Activated CD4-positive, alpha-beta T cell treated with anti-CD3 and anti-CD28 coated beads for 4 hours (primary cell): ENCODE measurements at regions not wholly inside any gene's neighbourhood (a gene's known extent, or its start where the extent isn't known, plus 50 kb on each side); places are given as distances from the start of the nearest gene placed in this dataset.

Experiments used
- DNase-seq, 2 donors: peaks; one replicate each; pipeline ENCODE4 v3.0.0-alpha.2; 2020

- DNase-seq = no peak
These were observed 691.1 kb downstream of the UQCRFS1 start for GRCh38 chr19:28521614-28522544.

- DNase-seq = no peak
These were observed 691.9 kb downstream of the UQCRFS1 start for GRCh38 chr19:28520998-28521568.

GRCh38 chr19:28519952-28520861 lies 692.7 kb downstream of the UQCRFS1 start:
- DNase-seq = no peak

GRCh38 chr19:28519218-28519779 lies 693.7 kb downstream of the UQCRFS1 start:
- no peak for DNase-seq

GRCh38 chr19:28516415-28516872 lies 696.5 kb downstream of the UQCRFS1 start:
- DNase-seq = no peak

GRCh38 chr19:28514166-28514565 lies 698.8 kb downstream of the UQCRFS1 start:
- no peak for DNase-seq

- no peak for DNase-seq
These were observed 701.3 kb downstream of the UQCRFS1 start for GRCh38 chr19:28511655-28512054.

- DNase-seq = no peak
These were observed 703.7 kb downstream of the UQCRFS1 start for GRCh38 chr19:28509079-28509895.

GRCh38 chr19:28508666-28509065 lies 704.3 kb downstream of the UQCRFS1 start:
- no peak for DNase-seq

GRCh38 chr19:28505933-28506332 lies 707.0 kb downstream of the UQCRFS1 start:
- no peak for DNase-seq

GRCh38 chr19:28505134-28505533 lies 707.8 kb downstream of the UQCRFS1 start:
- no peak for DNase-seq

GRCh38 chr19:28504727-28505126 lies 708.2 kb downstream of the UQCRFS1 start:
- DNase-seq = no peak

- no peak for DNase-seq
These were observed 708.8 kb downstream of the UQCRFS1 start for GRCh38 chr19:28504139-28504538.

- no peak for DNase-seq
These were observed 709.8 kb downstream of the UQCRFS1 start for GRCh38 chr19:28502879-28503734.

- no peak for DNase-seq
These were observed 711.0 kb downstream of the UQCRFS1 start for GRCh38 chr19:28501976-28502375.

- DNase-seq = no peak
These were observed 711.8 kb downstream of the UQCRFS1 start for GRCh38 chr19:28500982-28501630.

GRCh38 chr19:28500296-28500695 lies 712.7 kb downstream of the UQCRFS1 start:
- DNase-seq = no peak

GRCh38 chr19:28498404-28498976 lies 714.5 kb downstream of the UQCRFS1 start:
- no peak for DNase-seq

- no peak for DNase-seq
These were observed 715.1 kb downstream of the UQCRFS1 start for GRCh38 chr19:28497887-28498286.

- DNase-seq = no peak
These were observed 715.8 kb downstream of the UQCRFS1 start for GRCh38 chr19:28497137-28497536.
